DOHH2 (cell line): ENCODE measurements at regions not wholly inside any gene's neighbourhood (a gene's known extent, or its start where the extent isn't known, plus 50 kb on each side); places are given as distances from the start of the nearest gene placed in this dataset.

ENCODE experiments used
- H3F3A ChIP-seq: fragments of 200-600 bp; sonication (generic), shearing (Covaris generic); 2 replicates; pipeline ENCODE4 v1.6.0; 2016; ENCODE audit warnings: antibody characterized with exemption, mild to moderate bottlenecking; ENCODE audit not compliant: control insufficient read depth, insufficient read depth
- H3K27ac ChIP-seq: fragments of 200-600 bp; sonication (generic); 2 replicates; pipeline ENCODE4 v1.5.1; 2014; ENCODE audit warnings: low read depth, mild to moderate bottlenecking, low read length, moderate library complexity
- H3K27me3 ChIP-seq: fragments of 200-600 bp; sonication (generic); 2 replicates; pipeline ENCODE4 v1.6.1; 2014; ENCODE audit warnings: mild to moderate bottlenecking, low read length, mixed read lengths; ENCODE audit not compliant: control insufficient read depth
- H3K36me3 ChIP-seq: fragments of 200-600 bp; sonication (generic); 2 replicates; pipeline ENCODE4 v1.6.1; 2014; ENCODE audit warnings: mild to moderate bottlenecking, low read length, moderate library complexity, mixed read lengths; ENCODE audit not compliant: control insufficient read depth
- H3K4me1 ChIP-seq: fragments of 200-600 bp; sonication (generic); 2 replicates; pipeline ENCODE4 v1.6.1; 2014; ENCODE audit warnings: mild to moderate bottlenecking, low read length, mixed read lengths; ENCODE audit not compliant: control insufficient read depth
- H3K4me2 ChIP-seq: fragments of 200-600 bp; sonication (generic); 2 replicates; pipeline ENCODE4 v1.6.0; 2014; ENCODE audit warnings: mild to moderate bottlenecking, low read length, moderate library complexity
- H3K4me3 ChIP-seq: fragments of 200-600 bp; sonication (generic); 2 replicates; pipeline ENCODE4 v1.5.1; 2014; ENCODE audit warnings: mild to moderate bottlenecking, low read length, mixed read lengths
- H3K79me2 ChIP-seq: fragments of 200-600 bp; sonication (generic); 2 replicates; pipeline ENCODE4 v1.6.1; 2014; ENCODE audit warnings: mild to moderate bottlenecking, low read length, mixed read lengths; ENCODE audit not compliant: control insufficient read depth
- H3K9me2 ChIP-seq: fragments of 200-600 bp; sonication (generic); replicated peaks from 2 replicates; pipeline ENCODE4 v1.6.1; 2014; ENCODE audit warnings: mild to moderate bottlenecking, low read length, mixed read lengths; ENCODE audit not compliant: control insufficient read depth
- H3K9me3 ChIP-seq: fragments of 200-600 bp; sonication (generic); 2 replicates; pipeline ENCODE4 v1.6.1; 2014; ENCODE audit warnings: antibody characterized with exemption, low read length, mixed read lengths; ENCODE audit not compliant: control insufficient read depth, insufficient read depth
- H4K20me1 ChIP-seq: fragments of 200-600 bp; sonication (generic); 2 replicates; pipeline ENCODE4 v1.6.0; 2014; ENCODE audit warnings: low read depth, mild to moderate bottlenecking, antibody characterized with exemption, low read length, moderate library complexity; ENCODE audit not compliant: control insufficient read depth, insufficient read depth
- CTCF ChIP-seq: fragments of 200-600 bp; sonication (generic); IDR thresholded peaks from one replicate; pipeline ENCODE4 v1.5.1; 2014; ENCODE audit warnings: antibody characterized with exemption, mild to moderate bottlenecking, low read depth, low read length; ENCODE audit not compliant: poor library complexity, severe bottlenecking
- EZH2phosphoT487 ChIP-seq: fragments of 200-600 bp; sonication (generic); IDR thresholded peaks from 2 replicates; pipeline ENCODE4 v1.6.1; 2017; ENCODE audit warnings: borderline replicate concordance, mild to moderate bottlenecking, antibody characterized with exemption, low read length, moderate library complexity, mixed read lengths

DNA sequence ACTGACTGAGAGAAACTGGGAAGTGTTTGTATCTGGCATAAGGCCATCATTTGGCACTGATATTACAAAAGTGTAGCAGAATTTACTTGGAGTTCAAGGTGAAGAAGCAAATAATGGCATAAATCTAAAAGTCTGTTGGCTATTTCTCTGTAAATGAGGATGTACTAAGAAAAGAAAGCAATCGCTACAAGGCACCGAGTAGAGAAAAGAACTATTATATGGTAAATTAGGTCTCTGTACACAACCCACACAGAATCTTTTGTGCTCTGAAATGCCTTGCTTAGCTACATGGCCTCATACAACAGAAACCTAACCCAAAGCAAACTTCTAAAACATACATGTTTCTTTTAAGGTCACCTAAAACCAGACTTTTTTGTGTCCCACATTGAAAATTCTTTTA, 290.1 kb upstream of the WWC1 start:
- Histone ChIP-seq H4K20me1 (no peaks in the 10 kb centered on the region), H3K27me3 (no peaks in the 10 kb centered on the region), H3K79me2 (no peaks in the 10 kb centered on the region), H3K9me2 (no peaks in the 10 kb centered on the region), H3K27ac (no peak overlapping the region), H3K4me1 (no peaks in the 10 kb centered on the region), H3K36me3 (no peaks in the 10 kb centered on the region), H3K9me3 (no peaks in the 10 kb centered on the region), H3K4me2 (no peak overlapping the region), H3F3A (no peaks in the 10 kb centered on the region), H3K4me3 (no peak overlapping the region)
- TF ChIP-seq EZH2phosphoT487: no peak
- no peak for TF ChIP-seq CTCF

- H3K9me3 ChIP-seq: no peaks in the 10 kb centered on the region
- no peaks in the 10 kb centered on the region for H3K27me3 ChIP-seq
- H4K20me1 ChIP-seq: no peaks in the 10 kb centered on the region
- H3K79me2 ChIP-seq: no peaks in the 10 kb centered on the region
- no peaks in the 10 kb centered on the region for H3K9me2 ChIP-seq
- H3K36me3 ChIP-seq: no peaks in the 10 kb centered on the region
- no peaks in the 10 kb centered on the region for H3K4me1 ChIP-seq
- no peak overlapping the region for H3K4me3 ChIP-seq
- no peak for TF ChIP-seq CTCF
- no peak for TF ChIP-seq EZH2phosphoT487
- H3K4me2 ChIP-seq: no peak overlapping the region
- no peaks in the 10 kb centered on the region for H3F3A ChIP-seq
- no peak overlapping the region for H3K27ac ChIP-seq
Measured at GRCh38 chr5:168002116-168002515, 289.3 kb upstream of the WWC1 start.

GRCh38 chr5:168005093-168005492, 286.4 kb upstream of the WWC1 start:
- Histone ChIP-seq H3K4me1 (no peaks in the 10 kb centered on the region), H3K9me2 (no peaks in the 10 kb centered on the region), H3F3A (no peaks in the 10 kb centered on the region), H4K20me1 (no peaks in the 10 kb centered on the region), H3K9me3 (no peaks in the 10 kb centered on the region), H3K36me3 (no peaks in the 10 kb centered on the region), H3K79me2 (no peaks in the 10 kb centered on the region), H3K4me3 (no peak overlapping the region), H3K27ac (no peak overlapping the region), H3K27me3 (no peaks in the 10 kb centered on the region), H3K4me2 (no peak overlapping the region)
- TF ChIP-seq CTCF (no peak), EZH2phosphoT487 (no peak)

DNA sequence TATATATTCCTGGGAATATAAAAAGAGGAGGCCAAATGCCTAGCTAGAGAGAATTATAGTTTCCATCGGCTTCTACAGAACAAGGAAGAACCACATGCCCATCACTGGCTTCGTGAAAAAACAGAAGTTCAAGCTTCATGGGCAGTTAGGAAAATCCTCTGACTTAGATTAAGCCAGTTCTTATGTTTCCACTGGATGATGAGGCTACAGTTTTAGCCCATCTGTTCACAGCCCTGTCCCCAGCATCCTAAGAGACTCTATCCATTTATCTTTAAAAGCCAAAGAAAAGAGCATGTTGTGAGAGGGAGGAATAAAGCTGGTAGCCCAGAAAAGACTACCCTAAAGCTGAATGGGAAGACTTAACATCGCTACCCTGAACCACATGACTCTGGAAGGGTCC, 285.5 kb upstream of the WWC1 start:
- no peak overlapping the region for H3K27ac ChIP-seq
- H3K4me1 ChIP-seq: no peaks in the 10 kb centered on the region
- H3K4me3 ChIP-seq: no peak overlapping the region
- no peaks in the 10 kb centered on the region for H3K36me3 ChIP-seq
- H3F3A ChIP-seq: no peaks in the 10 kb centered on the region
- H3K4me2 ChIP-seq: no peak overlapping the region
- TF ChIP-seq EZH2phosphoT487 (no peak), CTCF (no peak)
- no peaks in the 10 kb centered on the region for H3K9me2 ChIP-seq
- H3K9me3 ChIP-seq: no peaks in the 10 kb centered on the region
- no peaks in the 10 kb centered on the region for H3K27me3 ChIP-seq
- H4K20me1 ChIP-seq: no peaks in the 10 kb centered on the region
- H3K79me2 ChIP-seq: no peaks in the 10 kb centered on the region
